Panc1 (cell line): ENCODE measurements at regions not wholly inside any gene's neighbourhood (a gene's known extent, or its start where the extent isn't known, plus 50 kb on each side); places are given as distances from the start of the nearest gene placed in this dataset.

Source experiments
- ATAC-seq: fragments of 200-7000 bp; cut with Tn5 transposase; 2 replicates; pipeline ENCODE4 v1.9.1; 2020; ENCODE audit warnings: mild to moderate bottlenecking, moderate library complexity
- BruUV-seq: library from RNA; stranded (reverse); fragments of 400-500 nt; replicated peaks from 2 replicates; lab custom pipeline; 2021; lab: Mats Ljungman, UMichigan
- CTCF ChIA-PET: fragments of 300-600 bp; sonication (Branson Sonifier 250); formaldehyde crosslinking; loops from one replicate; lab custom pipeline; 2022; ENCODE audit warnings: antibody characterized with exemption; lab: Charles Lee
- POLR2A ChIA-PET: fragments of 300-600 bp; sonication (Branson Sonifier 250); formaldehyde crosslinking; loops from one replicate; lab custom pipeline; 2022; ENCODE audit warnings: antibody characterized with exemption; lab: Charles Lee
- DNase-seq: peaks from one replicate; pipeline ENCODE4 v3.0.0-alpha.2; 2010; ENCODE audit warnings: low read depth, low spot score
- H3K27ac ChIP-seq: 2 replicates; pipeline ENCODE4 v1.5.1; 2011; ENCODE audit warnings: mild to moderate bottlenecking, low read length, inconsistent platforms
- H3K27me3 ChIP-seq: fragments of 200-500 bp; sonication (Bioruptor generic); 2 replicates; pipeline ENCODE4 v1.6.0; 2014; ENCODE audit warnings: low read length, inconsistent platforms; ENCODE audit not compliant: control insufficient read depth, insufficient read depth
- H3K36me3 ChIP-seq: fragments of 200-500 bp; sonication (Bioruptor generic); 2 replicates; pipeline ENCODE4 v1.5.1; 2014; ENCODE audit warnings: inconsistent platforms, mild to moderate bottlenecking, low read length, moderate library complexity; ENCODE audit not compliant: control insufficient read depth, insufficient read depth
- H3K4me1 ChIP-seq: 2 replicates; pipeline ENCODE4 v1.5.1; 2011; ENCODE audit warnings: inconsistent platforms, mild to moderate bottlenecking, low read length, moderate library complexity; ENCODE audit not compliant: control insufficient read depth, insufficient read depth
- H3K4me3 ChIP-seq, 2 experiments: 2 replicates each; pipeline ENCODE4 v1.5.1; 2011 to 2012; ENCODE audit warnings: low read depth in 2 of 2, low read length in 2 of 2, mild to moderate bottlenecking in 2 of 2, inconsistent platforms in 1 of 2, moderate library complexity in 1 of 2
- H3K9me3 ChIP-seq: fragments of 200-500 bp; sonication (Bioruptor generic); 2 replicates; pipeline ENCODE4 v1.5.1; 2014; ENCODE audit warnings: low read depth, mild to moderate bottlenecking, inconsistent platforms, low read length, moderate library complexity; ENCODE audit not compliant: control insufficient read depth, insufficient read depth
- POLR2AphosphoS5 ChIP-seq: IDR thresholded peaks from 2 replicates; pipeline ENCODE4 v1.6.1; 2012; ENCODE audit warnings: mild to moderate bottlenecking, low read depth, low read length, moderate library complexity
- SIN3A ChIP-seq: IDR thresholded peaks from 2 replicates; pipeline ENCODE4 v1.6.1; 2012; ENCODE audit warnings: low read depth, mild to moderate bottlenecking, low read length, moderate library complexity, borderline replicate concordance; ENCODE audit not compliant: insufficient read depth
- TCF7L2 ChIP-seq: IDR thresholded peaks from 2 replicates; pipeline ENCODE4 v1.6.1; 2011; ENCODE audit warnings: mild to moderate bottlenecking, low read depth, low read length, inconsistent platforms
- in situ Hi-C: cut with HindIII; loops from 2 replicates; pipeline ENCODE4 v1.10.0; 2016; ENCODE audit warnings: low sequenced_read_pairs, low pct_unique_long_range_greater_than_20kb
- intact Hi-C: fragments of 100-400 bp; cut with micrococcal nuclease; formaldehyde crosslinking; loops from one replicate; pipeline ENCODE4 v1.10.0; 2022; ENCODE audit not compliant: unreplicated experiment
- TF ChIP-seq, protein P1 (sequence below), 2 experiments: IDR thresholded peaks; 2 replicates each; pipeline ENCODE4 v1.6.1; 2011 to 2012; ENCODE audit warnings: low read depth in 2 of 2, control low read depth in 1 of 2, low read length in 1 of 2, mild to moderate bottlenecking in 1 of 2, moderate library complexity in 1 of 2; ENCODE audit not compliant: insufficient read depth in 1 of 2
- TF ChIP-seq, protein P2 (sequence below): fragments of 450-650 bp; IDR thresholded peaks from 2 replicates; pipeline ENCODE4 v1.5.1; 2017; ENCODE audit warnings: mild to moderate bottlenecking

DNA sequence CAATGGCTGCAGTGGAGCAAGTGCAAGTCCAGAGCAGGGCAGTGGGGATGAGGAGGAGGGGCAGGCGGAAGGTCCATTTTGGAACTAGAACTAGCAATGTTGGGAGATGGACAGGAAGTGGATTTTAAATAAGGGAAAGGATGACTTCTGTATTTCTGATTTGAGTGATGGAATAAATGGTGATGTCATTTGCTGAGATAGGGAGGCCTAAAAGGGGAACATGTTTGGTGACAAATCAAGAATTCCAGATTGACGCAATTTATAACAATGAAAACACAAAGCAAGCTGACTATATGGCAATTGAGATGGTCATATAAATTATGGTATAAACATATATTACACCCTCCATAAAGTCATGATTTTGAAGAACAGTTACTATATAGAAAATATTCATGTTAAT is 209.3 kb downstream of the SS18 start:
- Histone ChIP-seq H3K9me3 (no peaks in the 10 kb centered on the region), H3K4me1 (no peaks in the 10 kb centered on the region), H3K4me3 (no peak overlapping the region), H3K27me3 (no peaks in the 10 kb centered on the region; the same call in 1 of the 2 replicates), H3K27ac (no peak overlapping the region), H3K36me3 (no peaks in the 10 kb centered on the region)
- BruUV-seq: no TSS peak
- ChIA-PET POLR2A (no interaction called here), CTCF (no interaction called here)
- no peak for TF ChIP-seq SIN3A
- no peak for TF ChIP-seq TCF7L2
- TF ChIP-seq, protein P1, sequence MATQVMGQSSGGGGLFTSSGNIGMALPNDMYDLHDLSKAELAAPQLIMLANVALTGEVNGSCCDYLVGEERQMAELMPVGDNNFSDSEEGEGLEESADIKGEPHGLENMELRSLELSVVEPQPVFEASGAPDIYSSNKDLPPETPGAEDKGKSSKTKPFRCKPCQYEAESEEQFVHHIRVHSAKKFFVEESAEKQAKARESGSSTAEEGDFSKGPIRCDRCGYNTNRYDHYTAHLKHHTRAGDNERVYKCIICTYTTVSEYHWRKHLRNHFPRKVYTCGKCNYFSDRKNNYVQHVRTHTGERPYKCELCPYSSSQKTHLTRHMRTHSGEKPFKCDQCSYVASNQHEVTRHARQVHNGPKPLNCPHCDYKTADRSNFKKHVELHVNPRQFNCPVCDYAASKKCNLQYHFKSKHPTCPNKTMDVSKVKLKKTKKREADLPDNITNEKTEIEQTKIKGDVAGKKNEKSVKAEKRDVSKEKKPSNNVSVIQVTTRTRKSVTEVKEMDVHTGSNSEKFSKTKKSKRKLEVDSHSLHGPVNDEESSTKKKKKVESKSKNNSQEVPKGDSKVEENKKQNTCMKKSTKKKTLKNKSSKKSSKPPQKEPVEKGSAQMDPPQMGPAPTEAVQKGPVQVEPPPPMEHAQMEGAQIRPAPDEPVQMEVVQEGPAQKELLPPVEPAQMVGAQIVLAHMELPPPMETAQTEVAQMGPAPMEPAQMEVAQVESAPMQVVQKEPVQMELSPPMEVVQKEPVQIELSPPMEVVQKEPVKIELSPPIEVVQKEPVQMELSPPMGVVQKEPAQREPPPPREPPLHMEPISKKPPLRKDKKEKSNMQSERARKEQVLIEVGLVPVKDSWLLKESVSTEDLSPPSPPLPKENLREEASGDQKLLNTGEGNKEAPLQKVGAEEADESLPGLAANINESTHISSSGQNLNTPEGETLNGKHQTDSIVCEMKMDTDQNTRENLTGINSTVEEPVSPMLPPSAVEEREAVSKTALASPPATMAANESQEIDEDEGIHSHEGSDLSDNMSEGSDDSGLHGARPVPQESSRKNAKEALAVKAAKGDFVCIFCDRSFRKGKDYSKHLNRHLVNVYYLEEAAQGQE (IDR thresholded peaks at IDR 0.05; ENCODE audit: insufficient read depth in 1 of 2, low read depth in 2 of 2, low read length in 1 of 2): no peak
- TF ChIP-seq, protein P2, sequence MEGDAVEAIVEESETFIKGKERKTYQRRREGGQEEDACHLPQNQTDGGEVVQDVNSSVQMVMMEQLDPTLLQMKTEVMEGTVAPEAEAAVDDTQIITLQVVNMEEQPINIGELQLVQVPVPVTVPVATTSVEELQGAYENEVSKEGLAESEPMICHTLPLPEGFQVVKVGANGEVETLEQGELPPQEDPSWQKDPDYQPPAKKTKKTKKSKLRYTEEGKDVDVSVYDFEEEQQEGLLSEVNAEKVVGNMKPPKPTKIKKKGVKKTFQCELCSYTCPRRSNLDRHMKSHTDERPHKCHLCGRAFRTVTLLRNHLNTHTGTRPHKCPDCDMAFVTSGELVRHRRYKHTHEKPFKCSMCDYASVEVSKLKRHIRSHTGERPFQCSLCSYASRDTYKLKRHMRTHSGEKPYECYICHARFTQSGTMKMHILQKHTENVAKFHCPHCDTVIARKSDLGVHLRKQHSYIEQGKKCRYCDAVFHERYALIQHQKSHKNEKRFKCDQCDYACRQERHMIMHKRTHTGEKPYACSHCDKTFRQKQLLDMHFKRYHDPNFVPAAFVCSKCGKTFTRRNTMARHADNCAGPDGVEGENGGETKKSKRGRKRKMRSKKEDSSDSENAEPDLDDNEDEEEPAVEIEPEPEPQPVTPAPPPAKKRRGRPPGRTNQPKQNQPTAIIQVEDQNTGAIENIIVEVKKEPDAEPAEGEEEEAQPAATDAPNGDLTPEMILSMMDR: no peak
- ATAC-seq (no peak), DNase-seq (no peak)
- intact Hi-C loops (no loop called here), in situ Hi-C loops (no loop called here)

DNA sequence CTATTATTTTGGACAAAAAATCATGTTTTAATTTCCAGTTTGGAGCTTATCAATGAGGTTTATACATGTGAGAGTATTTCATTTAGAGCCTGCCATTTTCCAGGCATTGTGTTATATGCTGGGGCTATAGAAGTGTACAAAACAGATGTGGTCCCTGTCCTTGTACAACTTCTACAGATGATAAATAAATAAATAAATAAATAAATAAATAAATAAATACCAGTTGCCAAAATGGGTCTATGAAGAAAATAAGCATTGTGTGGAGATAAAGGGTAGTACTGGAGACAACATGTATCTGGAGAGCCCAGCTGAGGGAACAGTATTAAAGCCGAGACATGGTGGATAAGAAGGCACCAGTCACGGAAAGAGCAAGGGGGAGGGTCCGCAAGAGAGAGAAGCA is 210.0 kb downstream of the SS18 start:
- TF ChIP-seq TCF7L2: no peak
- TF ChIP-seq, protein P2: no peak
- no peak for TF ChIP-seq SIN3A
- TF ChIP-seq, protein P1 (IDR thresholded peaks at IDR 0.05; ENCODE audit: insufficient read depth in 1 of 2, low read depth in 2 of 2, low read length in 1 of 2): no peak
- no peak for TF ChIP-seq POLR2AphosphoS5
- intact Hi-C loops (no loop called here), in situ Hi-C loops (no loop called here)
- no peaks in the 10 kb centered on the region for H3K36me3 ChIP-seq
- CTCF ChIA-PET: no interaction called here
- H3K4me3 ChIP-seq: no peak overlapping the region
- no peak overlapping the region for H3K27ac ChIP-seq
- no peaks in the 10 kb centered on the region; the same call in 1 of the 2 replicates for H3K27me3 ChIP-seq
- DNase-seq (no peak), ATAC-seq (no peak)
- POLR2A ChIA-PET: no interaction called here
- H3K9me3 ChIP-seq: no peaks in the 10 kb centered on the region
- no TSS peak for BruUV-seq
- H3K4me1 ChIP-seq: no peaks in the 10 kb centered on the region
